Caco-2 (cell line): ENCODE measurements at regions not wholly inside any gene's neighbourhood (a gene's known extent, or its start where the extent isn't known, plus 50 kb on each side); places are given as distances from the start of the nearest gene placed in this dataset.

Experiments used
- BruUV-seq: library from RNA; stranded (reverse); fragments of 400-500 nt; replicated peaks from 2 replicates; lab custom pipeline; 2021; lab: Mats Ljungman, UMichigan
- CTCF ChIA-PET: fragments of 300-600 bp; sonication (Branson Sonifier 250); formaldehyde crosslinking; loops from one replicate; lab custom pipeline; 2022; ENCODE audit warnings: antibody characterized with exemption; lab: Charles Lee
- POLR2A ChIA-PET: fragments of 300-600 bp; sonication (Branson Sonifier 250); formaldehyde crosslinking; loops from one replicate; lab custom pipeline; 2022; ENCODE audit warnings: antibody characterized with exemption; lab: Charles Lee
- DNase-seq, 2 experiments: peaks; one replicate each; pipeline versions ENCODE4 v3.0.0 to v3.0.0-alpha.2; 2020 to 2022
- H3K27me3 ChIP-seq: replicated peaks from 2 replicates; pipeline ENCODE4 v1.6.0; 2011; ENCODE audit warnings: low read length; ENCODE audit not compliant: control insufficient read depth, insufficient read depth
- H3K36me3 ChIP-seq: 2 replicates; pipeline ENCODE4 v1.5.1; 2011; ENCODE audit warnings: low read length; ENCODE audit not compliant: control insufficient read depth, insufficient read depth
- H3K4me1 ChIP-seq: fragments of 250-450 bp; sonication (Bioruptor Pico); 2 replicates; pipeline ENCODE4 v1.5.1; 2020; ENCODE audit warnings: mild to moderate bottlenecking
- H3K4me3 ChIP-seq: 2 replicates; pipeline ENCODE4 v1.5.1; 2011; ENCODE audit warnings: low read depth, mild to moderate bottlenecking, control low read depth, low read length
- H3K9me3 ChIP-seq: fragments of 250-450 bp; sonication (Bioruptor Pico); 2 replicates; pipeline ENCODE4 v1.5.1; 2020; ENCODE audit warnings: mild to moderate bottlenecking, moderate library complexity
- H3K27ac Mint-ChIP-seq: one replicate; pipeline ENCODE4 v1.8.0; 2022; ENCODE audit warnings: mixed read lengths; ENCODE audit not compliant: unreplicated experiment
- H3K27me3 Mint-ChIP-seq: one replicate; pipeline ENCODE4 v1.8.0; 2022; ENCODE audit warnings: mixed read lengths; ENCODE audit not compliant: insufficient read depth, unreplicated experiment
- H3K36me3 Mint-ChIP-seq: one replicate; pipeline ENCODE4 v1.8.0; 2022; ENCODE audit warnings: mild to moderate bottlenecking, mixed read lengths; ENCODE audit not compliant: insufficient read depth, unreplicated experiment
- H3K4me1 Mint-ChIP-seq: one replicate; pipeline ENCODE4 v1.8.0; 2022; ENCODE audit warnings: low read depth, mixed read lengths; ENCODE audit not compliant: unreplicated experiment
- H3K4me3 Mint-ChIP-seq: one replicate; pipeline ENCODE4 v1.8.0; 2022; ENCODE audit warnings: mild to moderate bottlenecking, moderate library complexity, mixed read lengths; ENCODE audit not compliant: unreplicated experiment
- H3K9me3 Mint-ChIP-seq: one replicate; pipeline ENCODE4 v1.8.0; 2022; ENCODE audit warnings: mixed read lengths; ENCODE audit not compliant: unreplicated experiment
- CTCF ChIP-seq, 2 experiments: fragments of 200-600 bp in 1 of 2; IDR thresholded peaks; 1 replicate in 1 of 2; 2 replicates in 1 of 2; pipeline versions ENCODE4 v1.5.1 to v1.8.0; 2011 to 2022; ENCODE audit warnings: antibody characterized with exemption in 1 of 2, control low read depth in 1 of 2, inconsistent platforms in 1 of 2, low read depth in 1 of 2, low read length in 1 of 2, mild to moderate bottlenecking in 1 of 2, moderate library complexity in 1 of 2; ENCODE audit not compliant: insufficient read depth in 1 of 2, severe bottlenecking in 1 of 2, unreplicated experiment in 1 of 2
- intact Hi-C: fragments of 100-400 bp; cut with micrococcal nuclease; formaldehyde crosslinking; loops from one replicate; pipeline ENCODE4 v1.10.0; 2022; ENCODE audit not compliant: unreplicated experiment

DNA sequence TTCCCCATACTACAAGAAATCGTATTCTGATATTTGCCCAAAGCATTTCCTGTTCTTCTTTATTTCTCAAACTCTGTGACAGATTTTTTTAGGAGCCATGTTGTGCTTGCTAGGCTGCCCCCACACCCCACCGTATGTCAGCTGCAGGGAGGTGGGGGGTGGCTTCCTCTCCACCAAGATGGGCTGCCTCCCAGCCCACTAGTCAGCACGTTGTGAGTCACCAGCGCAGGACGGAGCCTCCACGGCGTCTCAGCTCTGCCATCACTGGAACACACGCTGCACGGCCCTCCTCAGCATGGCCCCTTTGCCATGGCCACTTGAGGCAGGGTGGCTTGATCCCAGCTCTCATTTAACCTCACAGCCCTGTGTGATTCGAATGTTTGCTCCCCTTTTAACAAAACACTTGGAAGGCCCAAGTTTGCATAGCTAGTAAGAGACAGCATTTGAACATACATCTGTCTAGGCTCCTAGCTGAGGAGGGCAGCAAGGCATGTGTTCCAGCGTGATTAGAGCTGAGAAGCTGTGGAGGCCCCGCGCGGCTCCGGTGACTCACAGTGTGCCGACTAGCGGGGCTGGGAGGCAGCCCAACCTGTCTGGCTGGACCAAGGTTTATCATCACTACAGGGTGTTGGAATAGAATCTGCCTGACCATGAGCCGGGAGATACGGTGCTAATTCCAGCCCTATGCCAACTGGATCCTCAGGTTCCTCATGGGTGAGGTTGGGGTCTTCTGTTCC, 180.7 kb upstream of the NCAM1 start:
- H3K27me3 ChIP-seq, result peaks cover 2% of the 10 kb centered on the region
- BruUV-seq, result no TSS peak
- H3K4me1 ChIP-seq, result no peaks in the 10 kb centered on the region
- Mint-ChIP-seq H3K4me3 (no peak overlapping the region), H3K27ac (no peak overlapping the region), H3K36me3 (no peaks in the 10 kb centered on the region), H3K4me1 (no peaks in the 10 kb centered on the region), H3K27me3 (peaks cover 29% of the 10 kb centered on the region), H3K9me3 (no peaks in the 10 kb centered on the region)
- intact Hi-C loops, result no loop called here
- H3K9me3 ChIP-seq, result no peaks in the 10 kb centered on the region
- H3K4me3 ChIP-seq, result no peak overlapping the region
- H3K36me3 ChIP-seq, result no peaks in the 10 kb centered on the region
- peak in 1 of 2 experiments; percentile 37 for DNase-seq
- CTCF ChIA-PET, result interaction anchor here (0.6 kb wide), 1 partner anchor 1498 kb away, joined by 3 read pairs; no protein-coding TSS in a partner anchor
- POLR2A ChIA-PET, result no interaction called here
- TF ChIP-seq CTCF (IDR thresholded peaks at IDR 0.05; ENCODE audit: insufficient read depth in 1 of 2, low read depth in 1 of 2, low read length in 1 of 2, severe bottlenecking in 1 of 2, unreplicated experiment in 1 of 2), result no peak

- no peaks in the 10 kb centered on the region for H3K4me1 Mint-ChIP-seq
- Histone ChIP-seq H3K4me1 (no peaks in the 10 kb centered on the region), H3K27me3 (peaks cover 2% of the 10 kb centered on the region), H3K4me3 (no peak overlapping the region), H3K36me3 (no peaks in the 10 kb centered on the region), H3K9me3 (no peaks in the 10 kb centered on the region)
- no peaks in the 10 kb centered on the region for H3K36me3 Mint-ChIP-seq
- intact Hi-C loops, result no loop called here
- CTCF ChIA-PET, result interaction anchor here (0.6 to 1.8 kb wide), 4 partner anchors 11 to 393 kb away, joined by 3 to 10 read pairs (median 3); no protein-coding TSS in a partner anchor
- H3K9me3 Mint-ChIP-seq, result no peaks in the 10 kb centered on the region
- no peak for DNase-seq
- TF ChIP-seq CTCF (IDR thresholded peaks at IDR 0.05; ENCODE audit: insufficient read depth in 1 of 2, low read depth in 1 of 2, low read length in 1 of 2, severe bottlenecking in 1 of 2, unreplicated experiment in 1 of 2), result no peak
- POLR2A ChIA-PET, result no interaction called here
- no peak overlapping the region for H3K4me3 Mint-ChIP-seq
- BruUV-seq, result no TSS peak
- H3K27ac Mint-ChIP-seq, result no peak overlapping the region
- H3K27me3 Mint-ChIP-seq, result peaks cover 29% of the 10 kb centered on the region
Observed at GRCh38 chr11:112783945-112784322, 177.3 kb upstream of the NCAM1 start.

DNA sequence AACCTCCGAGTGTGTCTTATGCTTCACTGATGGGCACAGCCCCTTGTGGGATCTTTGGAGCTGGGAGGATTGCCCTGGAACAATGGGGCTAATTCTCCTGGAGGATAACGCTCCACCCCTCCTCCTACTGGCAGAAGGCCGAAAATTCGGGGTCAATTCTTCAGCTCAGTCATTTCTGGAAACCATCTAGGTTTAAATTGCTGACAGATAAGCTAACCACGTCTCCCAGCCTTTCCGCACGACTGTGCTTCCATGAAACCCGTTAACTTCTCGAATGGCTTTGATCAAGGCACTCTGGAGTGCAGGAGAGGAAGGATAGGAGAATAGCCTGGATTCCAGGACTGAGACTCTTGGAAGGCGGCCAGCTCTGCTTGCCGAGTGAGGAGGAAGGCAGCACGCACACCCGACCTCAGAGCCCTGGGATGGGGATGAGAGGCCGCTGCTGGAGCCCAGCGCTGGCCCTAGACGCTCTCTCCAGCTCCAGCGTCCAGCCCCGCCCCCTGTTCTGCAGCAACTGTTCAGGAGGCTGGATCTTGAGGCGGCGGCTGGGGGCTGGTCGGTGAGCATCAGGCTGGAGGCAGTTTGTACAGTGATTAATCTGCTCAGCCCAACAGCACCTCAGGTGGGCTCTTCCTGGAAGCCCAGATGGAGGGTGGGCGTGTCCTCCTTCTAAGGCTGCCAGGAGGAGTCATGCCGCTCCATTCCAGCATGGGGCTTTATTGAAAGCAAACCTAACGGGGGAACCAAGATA, 176.7 kb upstream of the NCAM1 start:
- peaks cover 24% of the 10 kb centered on the region for H3K27me3 Mint-ChIP-seq
- no peaks in the 10 kb centered on the region for H3K9me3 ChIP-seq
- H3K4me3 ChIP-seq, result no peak overlapping the region
- CTCF ChIA-PET, result interaction anchor here (0.6 to 1.8 kb wide), 3 partner anchors 12 to 394 kb away, joined by 3 to 10 read pairs (median 3); no protein-coding TSS in a partner anchor
- H3K4me3 Mint-ChIP-seq, result no peak overlapping the region
- H3K27me3 ChIP-seq, result peaks cover 2% of the 10 kb centered on the region
- POLR2A ChIA-PET, result no interaction called here
- no peak for TF ChIP-seq CTCF (IDR thresholded peaks at IDR 0.05; ENCODE audit: insufficient read depth in 1 of 2, low read depth in 1 of 2, low read length in 1 of 2, severe bottlenecking in 1 of 2, unreplicated experiment in 1 of 2)
- no peaks in the 10 kb centered on the region for H3K4me1 Mint-ChIP-seq
- intact Hi-C loops, result no loop called here
- BruUV-seq, result no TSS peak
- H3K27ac Mint-ChIP-seq, result no peak overlapping the region
- DNase-seq, result no peak
- H3K9me3 Mint-ChIP-seq, result no peaks in the 10 kb centered on the region
- no peaks in the 10 kb centered on the region for H3K36me3 Mint-ChIP-seq
- no peaks in the 10 kb centered on the region for H3K4me1 ChIP-seq
- H3K36me3 ChIP-seq, result no peaks in the 10 kb centered on the region
